Chondrocyte (in vitro differentiated cells): ENCODE measurements at regions not wholly inside any gene's neighbourhood (a gene's known extent, or its start where the extent isn't known, plus 50 kb on each side); places are given as distances from the start of the nearest gene placed in this dataset.
A peak's percentile ranks its signal among the peaks of the same experiment; 100 is the strongest.

Experiments used
- DNase-seq: peaks from one replicate; pipeline ENCODE4 v3.0.0; 2021; ENCODE audit warnings: mixed read lengths, low spot score
- H3K27ac Mint-ChIP-seq: one replicate; pipeline ENCODE4 v1.8.0; 2021; ENCODE audit warnings: mild to moderate bottlenecking, moderate library complexity, mixed read lengths; ENCODE audit not compliant: unreplicated experiment
- H3K27me3 Mint-ChIP-seq: 2 replicates; pipeline ENCODE4 v1.8.0; 2021; ENCODE audit warnings: low read depth, mixed read lengths
- H3K36me3 Mint-ChIP-seq: 2 replicates; pipeline ENCODE4 v1.8.0; 2021; ENCODE audit warnings: low read depth, mixed read lengths
- H3K4me1 Mint-ChIP-seq: 2 replicates; pipeline ENCODE4 v1.8.0; 2021; ENCODE audit warnings: low read depth, mild to moderate bottlenecking, mixed read lengths
- H3K4me3 Mint-ChIP-seq: one replicate; pipeline ENCODE4 v1.8.0; 2021; ENCODE audit warnings: mild to moderate bottlenecking, moderate library complexity, mixed read lengths; ENCODE audit not compliant: unreplicated experiment
- H3K9me3 Mint-ChIP-seq: 2 replicates; pipeline ENCODE4 v1.8.0; 2021; ENCODE audit warnings: low read depth, mixed read lengths
- TF ChIP-seq, protein P1 (sequence below): fragments of 200-600 bp; sonication (generic); IDR thresholded peaks from 2 replicates; pipeline ENCODE4 v1.5.0; 2021; ENCODE audit warnings: antibody characterized with exemption, mild to moderate bottlenecking, moderate library complexity

DNA sequence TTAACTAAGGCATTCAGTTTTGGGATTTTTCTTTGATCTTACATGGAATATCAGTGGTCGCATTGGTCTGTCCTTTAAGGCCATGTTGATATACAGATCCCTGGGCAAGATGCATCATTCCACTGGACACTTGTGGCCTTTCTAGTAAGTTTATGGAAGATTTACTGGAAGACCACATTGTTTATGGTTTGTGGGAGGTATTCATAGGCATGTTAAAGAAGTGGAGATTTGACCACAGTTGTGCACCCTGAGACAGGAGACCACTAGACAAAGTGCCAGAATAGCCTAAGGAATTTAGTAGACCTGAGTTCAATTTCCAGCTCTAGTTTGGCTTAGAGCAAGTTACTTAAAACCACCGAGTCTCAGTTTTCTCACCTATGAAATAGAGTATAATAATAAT, 383.1 kb upstream of the PAPPA start:
- Mint-ChIP-seq H3K36me3 (no peaks in the 10 kb centered on the region), H3K27ac (no peak overlapping the region)
- no peak for DNase-seq

DNA sequence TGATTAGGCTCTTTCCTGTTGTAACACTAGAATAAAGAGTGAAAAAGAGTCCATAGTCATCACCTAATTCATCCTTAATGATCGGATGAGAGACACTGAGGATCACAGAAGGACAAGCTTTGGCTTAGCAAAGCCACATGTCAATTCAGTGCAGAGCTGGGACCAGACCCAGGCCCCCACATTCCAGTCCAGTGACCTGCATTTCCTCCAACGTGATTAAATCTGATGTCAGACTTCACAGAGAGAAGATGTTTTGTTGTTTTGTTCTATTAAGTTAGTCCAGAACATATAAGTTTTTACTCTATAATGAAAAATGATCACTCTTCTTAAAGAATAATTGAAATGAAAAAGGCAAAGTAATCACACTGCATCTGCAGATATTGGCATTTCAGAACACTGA, 377.9 kb upstream of the PAPPA start:
- Mint-ChIP-seq H3K4me1 (no peaks in the 10 kb centered on the region), H3K27me3 (no peaks in the 10 kb centered on the region), H3K36me3 (no peaks in the 10 kb centered on the region), H3K9me3 (peaks cover 3% of the 10 kb centered on the region), H3K4me3 (no peak overlapping the region), H3K27ac (no peak overlapping the region)
- TF ChIP-seq, protein P1, sequence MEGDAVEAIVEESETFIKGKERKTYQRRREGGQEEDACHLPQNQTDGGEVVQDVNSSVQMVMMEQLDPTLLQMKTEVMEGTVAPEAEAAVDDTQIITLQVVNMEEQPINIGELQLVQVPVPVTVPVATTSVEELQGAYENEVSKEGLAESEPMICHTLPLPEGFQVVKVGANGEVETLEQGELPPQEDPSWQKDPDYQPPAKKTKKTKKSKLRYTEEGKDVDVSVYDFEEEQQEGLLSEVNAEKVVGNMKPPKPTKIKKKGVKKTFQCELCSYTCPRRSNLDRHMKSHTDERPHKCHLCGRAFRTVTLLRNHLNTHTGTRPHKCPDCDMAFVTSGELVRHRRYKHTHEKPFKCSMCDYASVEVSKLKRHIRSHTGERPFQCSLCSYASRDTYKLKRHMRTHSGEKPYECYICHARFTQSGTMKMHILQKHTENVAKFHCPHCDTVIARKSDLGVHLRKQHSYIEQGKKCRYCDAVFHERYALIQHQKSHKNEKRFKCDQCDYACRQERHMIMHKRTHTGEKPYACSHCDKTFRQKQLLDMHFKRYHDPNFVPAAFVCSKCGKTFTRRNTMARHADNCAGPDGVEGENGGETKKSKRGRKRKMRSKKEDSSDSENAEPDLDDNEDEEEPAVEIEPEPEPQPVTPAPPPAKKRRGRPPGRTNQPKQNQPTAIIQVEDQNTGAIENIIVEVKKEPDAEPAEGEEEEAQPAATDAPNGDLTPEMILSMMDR: no peak
- DNase-seq: no peak

More for the DNA sequence above, 383.1 kb upstream of the PAPPA start:
- no peaks in the 10 kb centered on the region for H3K9me3 Mint-ChIP-seq
- peaks cover 15% of the 10 kb centered on the region for H3K4me1 Mint-ChIP-seq
- H3K4me3 Mint-ChIP-seq: no peak overlapping the region
- no peaks in the 10 kb centered on the region for H3K27me3 Mint-ChIP-seq
- TF ChIP-seq, protein P1: no peak

DNA sequence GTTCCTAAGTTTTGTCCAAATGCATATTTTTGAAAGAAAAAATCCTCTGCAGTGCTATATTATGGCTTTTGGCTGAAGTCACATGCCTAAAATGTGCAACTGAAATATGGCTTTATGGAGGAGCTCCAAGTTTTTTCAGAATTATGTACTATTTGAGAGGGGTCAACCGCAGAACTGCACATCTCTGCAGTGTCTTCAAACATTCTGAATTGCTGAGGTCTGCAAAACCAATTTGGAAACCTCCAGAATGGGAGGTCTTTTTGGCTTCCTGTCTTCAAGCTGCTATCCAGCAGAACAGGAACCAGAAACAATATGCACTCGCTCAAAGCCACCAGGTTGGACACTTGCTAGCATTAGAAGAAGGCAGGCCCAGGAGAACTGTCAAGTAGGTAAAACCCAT, 376.0 kb upstream of the PAPPA start:
- H3K4me3 Mint-ChIP-seq: no peak overlapping the region
- H3K9me3 Mint-ChIP-seq: peaks cover 7% of the 10 kb centered on the region
- H3K4me1 Mint-ChIP-seq: no peaks in the 10 kb centered on the region
- no peaks in the 10 kb centered on the region for H3K36me3 Mint-ChIP-seq
- H3K27ac Mint-ChIP-seq: no peak overlapping the region
- TF ChIP-seq, protein P1: no peak
- no peak for DNase-seq
- no peaks in the 10 kb centered on the region for H3K27me3 Mint-ChIP-seq

DNA sequence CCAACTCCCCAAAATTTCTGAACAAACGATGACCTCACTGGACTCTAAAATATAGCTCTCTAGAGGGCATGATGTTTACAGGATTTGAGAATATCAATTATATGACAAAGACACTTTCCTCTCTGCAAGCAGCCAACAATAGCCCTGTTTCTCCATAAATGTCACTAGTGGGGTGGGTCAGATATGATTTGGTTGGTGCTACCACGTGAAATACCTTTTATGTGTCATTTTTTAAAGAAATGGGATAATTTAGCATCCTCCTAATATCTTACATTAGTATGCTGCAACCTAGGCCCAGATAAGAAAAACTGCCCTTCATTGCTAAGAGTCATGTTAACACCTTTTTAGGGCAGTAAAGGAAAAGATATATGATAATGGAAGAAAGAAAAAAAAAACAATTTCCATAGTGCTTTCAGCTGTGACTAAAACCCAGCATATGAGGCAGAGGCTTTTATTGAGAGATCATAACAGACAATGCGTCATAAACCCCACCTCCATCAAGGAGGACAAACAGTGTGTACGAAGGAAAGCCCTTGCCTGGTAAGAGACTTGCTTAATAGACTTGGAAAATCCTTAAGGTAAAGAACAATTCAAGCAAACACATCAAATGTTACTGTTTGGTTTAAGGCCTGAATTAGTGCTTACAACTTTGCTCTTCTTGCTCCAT, 372.4 kb upstream of the PAPPA start:
- DNase-seq: no peak
- TF ChIP-seq, protein P1: no peak
- no peak overlapping the region for H3K4me3 Mint-ChIP-seq
- H3K9me3 Mint-ChIP-seq: peaks cover 20% of the 10 kb centered on the region
- no peak overlapping the region for H3K27ac Mint-ChIP-seq
- no peaks in the 10 kb centered on the region for H3K27me3 Mint-ChIP-seq
- no peaks in the 10 kb centered on the region for H3K36me3 Mint-ChIP-seq
- H3K4me1 Mint-ChIP-seq: peaks cover 12% of the 10 kb centered on the region

DNA sequence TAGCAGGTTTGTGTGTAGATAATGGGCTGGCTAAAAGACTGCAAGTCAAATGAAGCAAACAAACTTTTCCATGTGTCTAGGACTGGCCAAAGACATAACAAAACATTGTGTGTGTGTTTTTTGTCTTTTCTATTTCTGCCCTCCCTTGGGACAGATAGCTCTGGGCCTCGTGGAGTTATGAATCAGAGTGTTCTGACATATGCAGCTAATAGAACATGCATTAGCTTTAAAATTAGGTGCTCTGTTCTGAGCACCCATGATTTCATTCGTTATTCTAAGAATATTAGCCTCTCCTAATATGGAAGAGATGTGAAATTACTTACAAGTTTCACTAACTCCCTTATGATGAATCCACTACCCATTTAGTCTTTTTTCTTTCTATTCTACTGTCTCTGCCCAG, 367.3 kb upstream of the PAPPA start:
- Mint-ChIP-seq H3K27ac (peak overlapping the region; percentile 84), H3K4me3 (no peak overlapping the region), H3K4me1 (peaks cover 26% of the 10 kb centered on the region), H3K9me3 (peaks cover 17% of the 10 kb centered on the region), H3K27me3 (no peaks in the 10 kb centered on the region), H3K36me3 (no peaks in the 10 kb centered on the region)
- TF ChIP-seq, protein P1: no peak
- no peak for DNase-seq
